SIG-M5 (cell line): ENCODE measurements at regions not wholly inside any gene's neighbourhood (a gene's known extent, or its start where the extent isn't known, plus 50 kb on each side); places are given as distances from the start of the nearest gene placed in this dataset.

Experiments
- DNase-seq: peaks from one replicate; lab custom pipeline; 2025; lab: John Stamatoyannopoulos, UW

- no peak for DNase-seq
These were observed 518.7 kb downstream of the MCTP2 start for GRCh38 chr15:94749811-94750617.

- DNase-seq: no peak
These were observed 529.0 kb downstream of the MCTP2 start for GRCh38 chr15:94760348-94760747.

- DNase-seq: no peak
These were observed 530.2 kb downstream of the MCTP2 start for GRCh38 chr15:94761574-94761973.

DNA sequence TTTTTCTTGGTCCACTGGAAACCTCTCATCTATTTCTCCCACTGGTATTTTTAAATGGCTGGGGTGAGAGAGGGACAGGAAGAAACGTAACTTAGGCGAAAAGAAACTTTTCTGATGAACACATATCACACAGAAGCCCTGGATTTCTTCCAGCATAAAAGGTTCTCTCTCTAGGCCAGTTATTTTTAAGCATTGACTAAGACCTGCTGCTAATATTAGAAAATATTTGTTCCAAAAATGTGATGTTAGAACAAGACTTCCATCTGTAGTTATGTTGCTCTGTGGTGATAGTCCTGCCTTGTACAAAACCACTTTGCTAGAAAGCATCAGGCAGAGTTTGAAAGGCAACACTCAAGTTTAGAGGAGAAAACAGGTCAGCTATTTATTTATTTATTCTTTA lies 537.7 kb downstream of the MCTP2 start:
- no peak for DNase-seq

DNA sequence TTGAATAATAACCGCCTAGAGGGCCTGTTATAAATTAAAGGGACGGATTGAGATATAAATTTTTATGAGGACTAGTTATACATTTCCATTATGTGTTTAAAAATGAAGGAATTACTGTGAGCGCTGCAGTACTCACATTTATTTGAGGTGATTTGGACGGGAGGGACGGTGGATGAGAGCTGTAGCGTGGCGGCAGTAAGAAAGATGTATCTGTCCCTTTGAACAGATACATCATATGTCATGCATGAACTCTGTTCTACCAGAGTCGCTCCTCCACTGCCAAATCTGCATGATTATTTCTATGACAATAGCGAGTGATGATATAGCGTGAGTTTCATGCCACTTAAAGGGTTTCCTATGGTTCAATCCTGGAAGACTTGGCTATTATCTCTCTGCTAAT lies 538.8 kb downstream of the MCTP2 start:
- no peak for DNase-seq

- no peak for DNase-seq
These were observed 545.7 kb downstream of the MCTP2 start for GRCh38 chr15:94777037-94777436.

DNA sequence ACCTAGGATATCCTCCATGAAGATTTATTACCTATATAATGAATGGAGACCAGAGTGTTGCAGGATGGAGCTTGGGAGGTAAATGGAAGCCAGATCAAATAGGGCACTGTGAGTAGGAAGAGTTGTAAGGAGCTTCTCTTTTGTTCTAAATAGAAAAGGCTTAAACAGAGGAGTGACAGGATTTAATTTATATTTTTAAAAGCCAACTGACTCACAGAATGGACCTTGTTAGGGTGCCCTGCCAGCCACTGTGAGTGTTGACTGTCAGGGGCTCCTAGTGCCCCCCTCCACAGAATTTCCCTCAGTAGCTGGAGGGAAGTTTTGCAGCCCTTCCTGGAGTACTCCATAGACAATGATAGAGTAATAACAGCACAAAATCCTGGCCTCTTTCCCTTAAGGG lies 547.5 kb downstream of the MCTP2 start:
- DNase-seq: no peak

GRCh38 chr15:94780166-94780565 lies 548.8 kb downstream of the MCTP2 start:
- DNase-seq: no peak

DNA sequence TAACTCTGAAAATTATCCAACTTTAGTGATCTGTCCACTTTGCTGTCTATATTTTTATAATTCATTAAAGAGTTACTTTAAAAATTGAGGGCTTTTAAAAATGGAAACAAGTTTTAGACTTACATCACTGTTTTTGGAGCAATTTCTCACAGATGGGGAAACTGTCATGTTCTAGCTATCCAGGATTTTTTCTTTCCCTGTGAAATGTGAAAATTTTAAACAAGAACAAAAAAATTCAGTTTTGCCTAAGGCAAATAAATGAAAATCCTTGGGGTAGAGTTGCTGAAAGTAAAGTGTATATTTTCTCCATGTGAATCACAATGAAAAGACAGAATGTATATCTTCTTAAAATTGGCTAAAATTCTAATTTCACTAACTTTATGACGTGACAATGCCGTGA lies 553.7 kb downstream of the MCTP2 start:
- no peak for DNase-seq

GRCh38 chr15:94791008-94791407 lies 559.6 kb downstream of the MCTP2 start:
- DNase-seq: no peak

DNA sequence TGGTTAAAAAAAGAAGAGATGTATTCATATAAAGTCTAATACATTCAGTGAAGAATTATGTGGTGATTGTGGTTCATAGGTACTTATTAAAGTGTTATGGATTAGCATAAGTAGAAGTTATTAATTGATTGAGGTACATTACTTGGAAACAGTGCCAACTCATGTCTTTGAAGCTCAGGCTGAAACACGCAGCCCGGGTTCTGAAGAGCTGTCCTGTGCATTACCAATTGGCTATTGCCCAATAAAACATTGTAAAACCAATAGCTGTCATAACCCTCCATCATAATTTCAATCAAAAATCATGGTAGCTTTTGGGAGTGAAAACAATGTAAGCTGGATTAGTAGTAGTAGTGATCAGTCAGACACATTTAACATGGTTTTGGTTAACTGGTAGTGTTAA lies 560.1 kb downstream of the MCTP2 start:
- no peak for DNase-seq

DNA sequence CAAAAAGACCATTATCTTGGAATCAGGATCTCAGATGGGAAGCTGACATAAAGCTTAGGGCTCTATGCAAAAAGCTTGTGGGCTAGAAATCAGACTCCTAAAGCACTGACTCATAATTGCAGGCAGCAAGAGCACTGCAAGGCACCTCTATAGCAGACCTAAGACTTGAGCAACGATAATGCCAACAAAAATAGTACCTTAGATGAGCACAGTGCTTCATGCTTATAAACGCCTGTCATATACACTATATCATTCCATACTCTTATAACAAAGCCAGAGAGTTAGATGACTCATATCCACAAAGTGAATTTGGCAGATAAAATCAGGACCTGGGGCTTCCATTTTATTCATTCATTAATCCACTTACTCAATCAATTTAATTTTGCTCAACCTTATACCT lies 560.8 kb downstream of the MCTP2 start:
- no peak for DNase-seq

DNA sequence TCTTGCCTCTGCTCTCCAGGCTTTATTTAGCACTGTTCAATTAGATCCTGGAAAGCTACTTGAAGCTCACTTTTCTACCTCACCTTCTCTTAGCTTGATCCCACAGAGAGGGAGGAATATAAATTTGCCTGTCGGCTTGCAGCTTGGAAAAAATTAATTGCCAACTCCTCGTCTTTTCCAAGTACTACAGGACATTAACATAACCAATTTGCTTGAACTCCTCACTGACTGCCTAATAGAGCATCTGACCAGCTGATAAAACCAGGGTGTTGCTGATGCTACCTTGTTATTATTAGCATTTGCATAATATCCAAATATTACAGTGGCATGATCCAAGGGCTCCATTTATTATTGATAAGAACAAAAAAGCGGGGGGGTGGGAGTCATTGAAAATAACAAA lies 561.8 kb downstream of the MCTP2 start:
- DNase-seq: no peak

GRCh38 chr15:94793641-94794040 lies 562.3 kb downstream of the MCTP2 start:
- no peak for DNase-seq

DNA sequence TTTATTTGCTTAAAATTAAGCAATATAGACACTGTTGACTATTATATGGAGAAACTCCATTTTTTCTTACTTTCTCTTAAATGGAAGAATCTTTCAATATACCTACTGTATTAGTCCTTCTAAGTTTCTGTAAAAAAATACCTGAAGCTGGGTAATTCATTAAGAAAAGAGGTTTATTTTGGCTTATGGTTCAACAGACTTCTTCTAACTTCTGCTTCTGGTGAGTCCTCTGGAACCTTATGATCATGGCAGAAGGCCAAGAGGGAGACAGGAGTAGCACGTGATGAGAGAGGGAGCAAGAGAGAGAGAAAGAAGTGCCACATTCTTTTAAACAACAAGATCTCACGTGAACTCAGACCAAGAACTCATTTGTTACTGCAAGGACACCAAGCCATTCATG lies 573.3 kb downstream of the MCTP2 start:
- DNase-seq: no peak

GRCh38 chr15:94815110-94815731 lies 583.9 kb downstream of the MCTP2 start:
- DNase-seq: no peak

- DNase-seq: no peak
These were observed 584.6 kb downstream of the MCTP2 start for GRCh38 chr15:94815914-94816313.

DNA sequence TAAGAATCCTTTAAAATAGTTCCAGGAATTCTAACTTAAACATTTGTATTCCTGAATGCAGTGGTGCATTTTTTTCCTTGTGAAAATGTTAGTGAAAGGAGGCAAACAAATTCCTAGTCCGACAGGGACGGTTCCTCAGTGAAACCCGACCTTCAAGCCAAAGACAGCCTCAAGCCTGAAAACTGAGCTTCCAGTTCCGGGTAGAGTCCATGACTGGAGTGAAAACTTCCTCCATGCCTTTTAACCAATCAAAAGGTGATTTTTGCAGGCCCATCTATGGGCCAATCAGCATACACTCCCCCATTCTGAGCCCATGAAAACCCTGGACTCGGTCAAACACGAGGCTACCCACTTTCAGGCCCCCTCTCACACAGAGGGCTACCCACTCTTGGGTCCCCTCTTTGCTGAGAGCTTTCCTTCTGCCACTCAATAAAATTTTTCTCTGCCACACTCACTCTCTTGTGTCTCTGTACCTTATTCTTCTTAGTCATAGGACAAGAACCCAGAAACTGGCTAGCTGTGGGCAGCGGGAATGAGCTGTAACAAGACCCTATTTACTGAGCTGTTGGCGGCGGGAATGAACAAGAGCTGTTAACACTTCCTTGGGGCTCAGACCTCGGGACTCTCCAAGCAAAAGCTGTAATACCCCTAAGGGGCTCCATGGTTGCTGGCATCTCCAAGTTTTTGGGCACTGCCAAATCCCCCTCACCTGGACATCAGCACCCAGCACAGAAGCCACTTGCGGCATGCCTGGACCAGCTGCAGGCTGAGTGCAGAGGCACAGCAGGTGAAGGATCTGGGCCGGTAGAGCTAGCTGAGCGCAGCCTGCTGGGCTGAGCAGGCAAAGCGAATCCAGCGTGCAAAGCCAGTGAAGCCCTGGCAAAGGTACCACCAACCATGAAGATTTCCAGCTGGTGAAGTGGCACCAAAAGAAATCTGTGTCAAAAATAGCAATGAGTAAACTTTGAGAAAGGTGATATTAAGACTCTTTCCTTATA lies 598.8 kb downstream of the MCTP2 start:
- DNase-seq: no peak

DNA sequence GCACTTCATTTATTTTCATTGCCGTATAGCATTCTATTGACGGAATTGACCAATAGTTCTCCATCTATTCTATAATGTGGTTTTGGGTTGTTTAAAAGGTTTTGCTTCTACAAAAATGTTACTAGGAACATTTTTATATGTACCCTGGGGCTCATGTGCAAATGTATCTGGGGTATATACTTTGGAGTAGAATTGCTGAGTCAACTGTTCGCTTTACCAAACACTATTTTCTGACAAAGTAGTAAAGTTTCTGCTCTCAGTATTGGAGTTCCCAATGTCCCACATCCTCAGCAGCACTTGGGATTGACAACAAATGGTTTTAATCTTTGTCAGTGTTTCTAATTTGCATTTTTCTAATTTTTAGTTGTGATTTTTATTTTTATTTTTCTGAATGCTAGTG lies 602.6 kb downstream of the MCTP2 start:
- no peak for DNase-seq

GRCh38 chr15:94834494-94834893 lies 603.1 kb downstream of the MCTP2 start:
- no peak for DNase-seq

- DNase-seq: no peak
These were observed 606.9 kb downstream of the MCTP2 start for GRCh38 chr15:94838281-94838680.
